ENCODE measurements at regions not wholly inside any gene's neighbourhood (a gene's known extent, or its start where the extent isn't known, plus 50 kb on each side); places are given as distances from the start of the nearest gene placed in this dataset.

DNA sequence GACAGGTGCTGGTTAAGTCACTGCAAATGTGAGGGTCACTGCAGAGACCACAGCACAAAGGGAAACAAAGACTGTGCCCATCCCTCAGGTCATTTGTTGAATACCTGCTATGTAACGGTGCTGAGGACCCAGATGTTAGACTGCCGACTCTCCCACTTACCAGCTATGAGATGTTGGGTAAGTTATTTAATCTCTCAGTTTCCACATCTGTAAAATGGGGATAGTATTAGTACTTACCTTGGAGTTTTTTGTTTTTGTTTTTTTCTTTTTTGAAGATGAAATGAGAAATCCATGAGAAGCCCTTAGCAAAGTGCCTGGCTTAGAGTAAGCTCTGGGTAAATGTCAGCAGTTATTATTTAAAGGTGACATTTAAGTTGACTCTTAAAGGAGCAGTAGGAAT lies 50.5 kb upstream of the PMFBP1 start:
- TF ChIP-seq POLR2AphosphoS5 (IDR thresholded peaks at IDR 0.05; ENCODE audit: low read depth, low read length), result no peak
- no peak for TF ChIP-seq POLR2A (IDR thresholded peaks at IDR 0.05; ENCODE audit: low read depth, low read length)
- TF ChIP-seq SPI1 (IDR thresholded peaks at IDR 0.05; ENCODE audit: low read depth, low read length), result no peak
- TF ChIP-seq TAF1 (IDR thresholded peaks at IDR 0.05; ENCODE audit: low read depth, low read length), result no peak
- TF ChIP-seq POU2F2 (IDR thresholded peaks at IDR 0.05; ENCODE audit: low read depth, low read length), result no peak
- no peak for TF ChIP-seq PAX5 (IDR thresholded peaks at IDR 0.05; ENCODE audit: insufficient read depth, low read length, severe bottlenecking)

Data from GM12891 (cell line).